WI38 (cell line): ENCODE measurements at regions not wholly inside any gene's neighbourhood (a gene's known extent, or its start where the extent isn't known, plus 50 kb on each side); places are given as distances from the start of the nearest gene placed in this dataset.

ENCODE experiments used
- H3K4me3 ChIP-seq: 2 replicates; pipeline ENCODE4 v1.5.1; 2011; ENCODE audit warnings: low read depth, mild to moderate bottlenecking, control low read depth, low read length
- CTCF ChIP-seq: IDR thresholded peaks from 2 replicates; pipeline ENCODE4 v1.5.1; 2012; ENCODE audit warnings: low read depth, mild to moderate bottlenecking, control low read depth, low read length

GRCh38 chr12:88633312-88633711 is 53.0 kb upstream of the KITLG start:
- no peak for TF ChIP-seq CTCF
- H3K4me3 ChIP-seq = no peak overlapping the region

- H3K4me3 ChIP-seq = no peak overlapping the region
- no peak for TF ChIP-seq CTCF
Observed at GRCh38 chr12:88630561-88630960, 50.3 kb upstream of the KITLG start.
